Right renal cortex interstitium (tissue), 3 donors: ENCODE measurements at regions not wholly inside any gene's neighbourhood (a gene's known extent, or its start where the extent isn't known, plus 50 kb on each side); places are given as distances from the start of the nearest gene placed in this dataset.
"Not testable (repeated sequence)": the region's sequence is repeated elsewhere in the genome, so short reads cannot be mapped to it uniquely, and the experiment has no call there.

Experiments
- DNase-seq, 3 donors: peaks; one replicate each; pipeline ENCODE4 v3.0.0-alpha.2; 2013; ENCODE audit warnings: low read depth in 3 of 3, low spot score in 2 of 3

GRCh38 chr3:78283994-78284393 lies 1244.1 kb downstream of the ROBO2 start:
- DNase-seq, result no peak

GRCh38 chr3:78285032-78285728 lies 1245.3 kb downstream of the ROBO2 start:
- no peak for DNase-seq

- no peak for DNase-seq
Measured at GRCh38 chr3:78287085-78287484, 1247.2 kb downstream of the ROBO2 start.

DNA sequence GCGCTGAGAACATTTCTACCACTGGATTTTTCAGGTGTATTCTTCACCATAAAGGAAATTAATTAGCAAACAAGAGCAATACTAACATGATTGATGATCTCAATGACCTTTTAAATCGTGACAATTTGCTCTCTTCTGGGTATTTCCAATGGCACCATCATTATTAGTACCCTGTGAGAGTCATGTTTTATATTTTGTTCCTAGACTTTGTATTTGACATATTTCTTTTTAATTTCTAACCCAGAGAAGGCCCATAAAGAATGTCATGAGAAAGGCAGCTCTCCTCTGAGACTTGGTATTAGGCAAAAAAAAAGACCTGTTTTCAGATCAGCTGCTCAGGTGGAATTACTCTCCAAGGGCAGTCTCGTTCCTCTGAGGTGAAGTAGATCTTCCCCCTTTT lies 1253.4 kb downstream of the ROBO2 start:
- no peak for DNase-seq

DNA sequence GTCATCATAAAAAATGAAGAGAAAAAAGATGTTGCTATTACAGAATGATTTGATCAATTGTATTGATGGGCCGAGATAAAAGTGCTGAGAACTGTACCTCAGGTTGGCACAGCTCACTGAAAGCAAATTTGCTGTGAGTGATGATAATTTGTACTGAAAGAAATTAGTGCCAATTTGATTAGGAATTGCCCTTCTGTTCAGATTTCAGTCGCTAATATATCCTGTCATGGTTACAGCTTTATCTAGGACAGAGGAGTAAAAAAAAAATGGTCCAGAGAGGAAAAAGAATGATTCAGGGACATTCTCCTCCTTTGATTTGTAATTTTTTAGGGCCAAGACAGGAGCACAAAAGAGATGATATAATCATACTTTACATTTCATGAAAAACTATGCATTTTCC lies 1264.2 kb downstream of the ROBO2 start:
- no peak for DNase-seq

- no peak for DNase-seq
Measured at GRCh38 chr3:78312851-78313250, 1273.0 kb downstream of the ROBO2 start.

- no peak for DNase-seq
Measured at GRCh38 chr3:78313332-78313731, 1273.4 kb downstream of the ROBO2 start.

GRCh38 chr3:78314327-78314726 lies 1274.4 kb downstream of the ROBO2 start:
- no peak for DNase-seq

DNA sequence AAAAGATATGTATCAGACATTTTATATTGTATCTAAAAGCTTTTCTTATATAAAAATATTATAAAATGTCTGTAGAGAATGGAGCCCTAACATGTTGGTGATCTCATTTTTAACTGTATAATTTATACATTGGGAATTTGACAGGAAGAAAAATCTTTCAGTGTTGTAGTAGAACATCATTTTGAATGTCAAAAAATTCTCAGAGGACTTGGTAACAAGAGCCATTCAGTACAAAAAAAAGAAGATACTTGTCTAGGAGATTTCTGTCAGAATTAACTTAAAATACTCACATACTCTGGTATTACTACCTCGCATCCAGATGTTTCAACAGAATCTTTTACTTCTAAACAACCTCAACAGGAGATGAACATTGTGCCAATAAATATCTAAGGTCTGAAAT lies 1277.9 kb downstream of the ROBO2 start:
- DNase-seq, result no peak

DNA sequence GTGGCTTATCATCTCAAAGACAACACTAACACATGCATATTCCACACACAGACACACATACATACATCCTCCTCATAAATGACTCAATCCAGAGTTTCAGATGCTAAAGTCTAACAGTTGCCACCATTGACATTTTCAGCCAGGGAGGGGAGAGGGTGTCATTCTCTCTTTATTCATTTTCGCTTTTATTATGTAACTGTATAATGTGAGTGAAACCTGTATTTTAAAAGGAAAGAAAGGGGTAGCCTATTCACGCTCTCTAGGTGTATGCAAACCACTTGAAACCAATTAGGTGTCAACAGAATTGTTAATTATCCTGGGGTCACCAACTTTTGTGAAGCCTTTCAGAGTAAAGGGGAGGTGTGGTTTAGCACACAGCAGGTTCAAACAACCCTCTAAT lies 1282.9 kb downstream of the ROBO2 start:
- DNase-seq, result no peak

DNA sequence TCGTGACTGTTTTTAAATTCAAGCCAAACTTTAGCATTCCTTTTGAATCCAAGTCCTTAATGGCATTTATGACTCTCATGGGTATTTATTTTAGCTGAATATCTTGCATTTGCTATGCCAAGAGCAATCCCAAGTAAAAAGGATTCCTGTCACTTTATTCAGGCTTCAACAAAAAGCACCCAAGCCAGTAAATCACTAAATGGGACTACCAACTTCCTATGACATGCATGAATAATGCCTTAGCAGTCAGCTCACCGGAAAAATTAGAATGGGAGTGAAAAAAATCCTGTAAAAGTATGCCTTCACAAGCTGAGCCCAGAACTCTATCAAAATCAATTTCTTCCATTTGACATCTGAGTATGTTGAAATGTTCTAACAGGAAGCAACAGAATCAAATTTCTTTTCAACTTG lies 1297.9 kb downstream of the ROBO2 start:
- no peak for DNase-seq

DNA sequence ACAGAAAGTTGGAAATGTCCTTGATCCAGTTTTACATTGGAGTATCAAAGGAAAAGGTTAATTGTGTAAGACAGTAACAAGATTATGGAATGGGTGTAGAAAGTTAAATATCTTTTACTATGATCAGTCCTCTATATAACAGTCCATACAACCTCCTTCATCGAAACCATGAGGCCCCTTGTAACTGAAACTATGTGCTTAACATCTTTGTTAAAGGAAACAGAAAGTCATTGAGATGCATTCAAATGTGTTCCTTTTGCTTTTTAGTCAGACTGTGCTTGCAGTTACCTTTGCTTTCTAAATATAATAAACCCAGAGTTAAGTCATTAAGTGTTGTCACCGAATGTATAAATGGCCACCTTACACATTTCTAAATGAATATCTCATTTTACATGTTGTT lies 1298.5 kb downstream of the ROBO2 start:
- DNase-seq, result no peak

GRCh38 chr3:78343221-78343620 lies 1303.3 kb downstream of the ROBO2 start:
- no peak for DNase-seq

DNA sequence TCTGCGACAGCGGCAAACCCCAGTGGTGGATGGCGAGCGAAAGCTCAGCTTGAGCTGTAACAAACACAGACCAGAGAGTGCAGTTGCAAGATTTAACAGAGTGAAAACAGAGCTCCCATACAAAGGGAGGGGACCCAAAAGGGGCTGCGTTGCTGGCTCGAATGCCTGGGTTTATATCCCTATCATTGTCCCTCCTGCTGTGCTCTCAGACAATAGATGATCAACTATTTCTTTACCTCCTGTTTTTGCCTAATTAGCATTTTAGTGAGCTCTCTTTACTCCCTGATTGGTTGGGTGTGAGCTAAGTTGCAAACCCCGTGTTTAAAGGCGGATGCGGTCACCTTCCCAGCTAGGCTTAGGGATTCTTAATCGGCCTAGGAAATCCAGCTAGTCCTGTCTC lies 1304.4 kb downstream of the ROBO2 start:
- DNase-seq, result not testable (repeated sequence)

GRCh38 chr3:78344918-78345317 lies 1305.0 kb downstream of the ROBO2 start:
- no peak for DNase-seq

GRCh38 chr3:78347176-78347575 lies 1307.3 kb downstream of the ROBO2 start:
- DNase-seq, result no peak

DNA sequence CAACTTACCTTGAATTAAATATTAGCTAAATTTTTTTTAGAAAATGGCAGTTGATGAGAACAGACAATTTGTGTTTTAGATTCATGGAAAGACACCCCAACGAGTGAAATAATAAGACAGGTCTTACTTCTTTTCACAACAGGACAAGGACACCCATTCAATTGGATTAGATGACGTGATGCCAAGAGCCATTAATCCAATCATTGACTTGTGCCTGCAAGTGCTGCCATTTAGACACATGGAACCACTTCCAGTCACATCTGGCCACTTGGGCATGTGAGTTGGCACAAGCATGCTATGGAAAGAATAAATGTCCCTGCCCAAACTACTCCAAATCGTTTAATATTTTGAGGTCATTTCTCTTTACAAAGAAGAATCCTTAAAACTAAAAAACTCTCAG lies 1308.8 kb downstream of the ROBO2 start:
- DNase-seq, result no peak

DNA sequence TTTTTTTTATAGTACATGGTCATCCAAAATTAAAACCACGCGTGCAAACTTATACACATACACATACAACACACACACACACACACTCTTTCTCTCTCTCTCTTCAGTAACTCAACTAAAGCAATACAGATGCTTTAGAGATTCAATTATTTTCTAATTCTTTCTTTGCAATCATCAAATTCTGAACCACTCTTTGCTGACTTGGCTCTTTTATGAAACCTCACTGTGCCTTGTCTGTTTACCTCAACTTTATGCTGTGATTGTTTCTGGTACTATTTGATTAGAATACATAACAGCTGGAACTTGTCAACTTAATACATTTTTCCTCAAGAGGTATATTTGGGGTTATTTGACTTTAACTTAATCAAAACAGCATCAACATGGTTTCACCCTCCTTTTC lies 1309.7 kb downstream of the ROBO2 start:
- DNase-seq, result no peak

- DNase-seq, result no peak
Measured at GRCh38 chr3:78351334-78351733, 1311.4 kb downstream of the ROBO2 start.

DNA sequence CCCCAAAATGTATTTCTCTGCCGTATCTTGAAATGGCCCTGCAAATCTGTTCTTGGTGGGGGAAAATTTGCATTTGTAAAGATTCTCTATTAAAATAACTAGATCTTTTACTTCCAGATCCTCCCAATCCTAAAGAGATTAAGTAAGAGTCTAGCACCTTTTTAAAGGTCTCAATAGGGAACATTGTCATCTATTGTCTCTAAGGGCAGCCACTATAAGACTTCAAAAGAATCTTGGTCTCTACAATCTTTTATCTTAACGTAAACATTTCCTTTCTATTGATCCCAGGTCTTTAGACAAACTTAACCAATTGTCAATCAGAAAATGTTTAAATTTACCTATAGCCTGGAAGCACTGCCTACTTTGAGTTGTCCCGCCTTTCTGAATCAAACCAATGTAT lies 1313.3 kb downstream of the ROBO2 start:
- DNase-seq, result no peak

DNA sequence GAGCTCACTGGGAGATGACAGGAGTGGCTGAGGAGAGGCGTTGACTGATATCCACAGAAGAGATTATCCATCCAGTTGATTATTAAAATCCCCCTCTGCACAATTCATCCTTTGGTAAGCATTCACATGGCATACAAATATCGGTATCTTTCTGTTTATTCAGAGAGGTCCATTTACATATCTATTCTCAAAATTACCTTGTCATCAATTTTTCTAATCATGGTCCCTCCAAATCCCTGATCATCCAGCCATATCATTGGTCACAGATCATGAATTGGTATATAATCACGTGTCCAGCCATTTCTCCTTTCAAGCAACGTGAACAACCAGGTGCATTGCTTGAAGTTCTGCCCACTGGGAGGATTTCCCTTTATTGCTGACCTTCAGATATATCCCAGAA lies 1321.0 kb downstream of the ROBO2 start:
- DNase-seq, result no peak

DNA sequence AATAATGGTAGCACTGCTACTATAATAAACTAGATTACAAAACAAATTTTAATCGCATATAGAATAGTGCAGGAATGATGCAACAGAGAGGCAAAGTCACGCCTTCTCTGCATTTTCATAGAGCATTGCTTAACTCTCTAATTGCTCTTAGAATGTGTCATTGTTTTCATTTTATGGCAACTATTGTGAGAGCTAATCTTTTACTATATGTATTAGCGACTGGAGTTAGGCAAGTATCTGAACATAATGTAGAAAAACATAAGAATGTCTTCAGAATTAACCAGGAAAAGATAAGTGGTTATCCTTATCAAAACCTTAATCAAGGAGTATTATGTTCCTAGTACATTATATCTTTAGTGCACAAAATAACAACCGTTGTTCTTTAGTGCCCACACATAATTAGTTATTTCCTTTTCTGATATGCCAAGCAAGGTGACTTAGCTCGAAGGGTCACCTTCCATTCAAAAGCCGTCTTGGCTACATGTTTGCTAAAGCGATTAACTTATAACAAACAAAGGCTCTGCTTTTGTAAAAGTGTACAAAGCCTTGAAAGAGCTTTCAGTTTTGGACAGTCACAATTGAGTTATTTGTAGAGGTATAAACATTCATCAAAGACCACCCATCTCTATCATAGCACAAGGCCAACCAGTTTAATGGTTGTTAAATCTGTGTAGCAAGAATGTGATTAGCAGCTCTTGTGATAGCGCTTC lies 1328.9 kb downstream of the ROBO2 start:
- DNase-seq, result no peak

GRCh38 chr3:78390221-78390620 lies 1350.3 kb downstream of the ROBO2 start:
- DNase-seq, result no peak
